Activated CD8-positive, alpha-beta T cell treated with anti-CD3 and anti-CD28 coated beads for 36 hours (primary cell): ENCODE measurements at regions not wholly inside any gene's neighbourhood (a gene's known extent, or its start where the extent isn't known, plus 50 kb on each side); places are given as distances from the start of the nearest gene placed in this dataset.
A peak's percentile ranks its signal among the peaks of the same experiment; 100 is the strongest.

Experiments
- ATAC-seq: fragments of 200-7000 bp; cut with Tn5 transposase; one replicate; pipeline ENCODE4 v1.10.0; 2021; ENCODE audit warnings: mild to moderate bottlenecking, moderate library complexity
- CTCF ChIA-PET: fragments of 350-600 bp; sonication (Branson Sonifier 250); formaldehyde crosslinking; loops from one replicate; lab custom pipeline; 2021; ENCODE audit warnings: antibody characterized with exemption; lab: Charles Lee
- POLR2A ChIA-PET: fragments of 350-600 bp; sonication (Branson Sonifier 250); formaldehyde crosslinking; loops from one replicate; lab custom pipeline; 2021; ENCODE audit warnings: antibody characterized with exemption; lab: Charles Lee
- DNase-seq: peaks from one replicate; pipeline ENCODE4 v3.0.0-alpha.2; 2020
- H3K27ac Mint-ChIP-seq: one replicate; pipeline ENCODE4 v1.8.0; 2021; ENCODE audit warnings: mild to moderate bottlenecking, mixed read lengths
- H3K27me3 Mint-ChIP-seq: one replicate; pipeline ENCODE4 v1.8.0; 2021; ENCODE audit warnings: mixed read lengths
- H3K36me3 Mint-ChIP-seq: one replicate; pipeline ENCODE4 v1.8.0; 2021; ENCODE audit warnings: low read depth, mixed read lengths
- H3K4me1 Mint-ChIP-seq: one replicate; pipeline ENCODE4 v1.8.0; 2021; ENCODE audit warnings: low read depth, mixed read lengths
- H3K4me3 Mint-ChIP-seq: one replicate; pipeline ENCODE4 v1.8.0; 2021; ENCODE audit warnings: mild to moderate bottlenecking, moderate library complexity, mixed read lengths
- H3K9me3 Mint-ChIP-seq: one replicate; pipeline ENCODE4 v1.8.0; 2021; ENCODE audit warnings: mixed read lengths
- intact Hi-C: fragments of 100-400 bp; cut with micrococcal nuclease; formaldehyde crosslinking; loops from one replicate; pipeline ENCODE4 v1.10.0; 2022
- TF ChIP-seq, protein P1 (sequence below): fragments of 200-600 bp; IDR thresholded peaks from one replicate; pipeline ENCODE4 v1.8.0; 2022; ENCODE audit warnings: antibody characterized with exemption, mild to moderate bottlenecking

DNA sequence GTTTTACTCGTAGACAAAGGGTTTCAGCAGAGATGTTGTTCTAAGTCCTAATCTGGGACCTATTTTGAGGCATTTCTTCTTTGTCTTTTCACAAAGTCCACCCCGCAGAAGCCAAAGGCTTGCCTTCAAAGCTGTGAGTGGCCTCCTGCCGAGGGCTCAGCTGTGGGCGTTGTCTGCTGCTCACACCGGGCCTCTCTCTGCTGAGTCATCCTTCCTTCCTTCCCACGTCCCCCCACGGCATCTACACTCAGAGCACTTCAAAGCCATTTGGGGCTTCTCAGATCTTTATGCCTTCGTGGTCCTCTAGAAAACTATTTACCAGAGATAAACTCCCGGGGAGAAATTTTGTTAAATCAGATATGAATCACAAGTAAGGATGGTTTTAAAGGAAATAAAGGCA, 115.9 kb upstream of the TMPO start:
- DNase-seq (peak; percentile 87), ATAC-seq (peak; percentile 87)
- TF ChIP-seq, protein P1, sequence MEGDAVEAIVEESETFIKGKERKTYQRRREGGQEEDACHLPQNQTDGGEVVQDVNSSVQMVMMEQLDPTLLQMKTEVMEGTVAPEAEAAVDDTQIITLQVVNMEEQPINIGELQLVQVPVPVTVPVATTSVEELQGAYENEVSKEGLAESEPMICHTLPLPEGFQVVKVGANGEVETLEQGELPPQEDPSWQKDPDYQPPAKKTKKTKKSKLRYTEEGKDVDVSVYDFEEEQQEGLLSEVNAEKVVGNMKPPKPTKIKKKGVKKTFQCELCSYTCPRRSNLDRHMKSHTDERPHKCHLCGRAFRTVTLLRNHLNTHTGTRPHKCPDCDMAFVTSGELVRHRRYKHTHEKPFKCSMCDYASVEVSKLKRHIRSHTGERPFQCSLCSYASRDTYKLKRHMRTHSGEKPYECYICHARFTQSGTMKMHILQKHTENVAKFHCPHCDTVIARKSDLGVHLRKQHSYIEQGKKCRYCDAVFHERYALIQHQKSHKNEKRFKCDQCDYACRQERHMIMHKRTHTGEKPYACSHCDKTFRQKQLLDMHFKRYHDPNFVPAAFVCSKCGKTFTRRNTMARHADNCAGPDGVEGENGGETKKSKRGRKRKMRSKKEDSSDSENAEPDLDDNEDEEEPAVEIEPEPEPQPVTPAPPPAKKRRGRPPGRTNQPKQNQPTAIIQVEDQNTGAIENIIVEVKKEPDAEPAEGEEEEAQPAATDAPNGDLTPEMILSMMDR = no peak
- Mint-ChIP-seq H3K27me3 (no peaks in the 10 kb centered on the region), H3K27ac (peak overlapping the region; percentile 3), H3K4me1 (peaks cover 39% of the 10 kb centered on the region), H3K4me3 (peak overlapping the region; percentile 23), H3K36me3 (no peaks in the 10 kb centered on the region), H3K9me3 (no peaks in the 10 kb centered on the region)
- CTCF ChIA-PET = interaction anchor here (0.9 to 2.1 kb wide), 6 partner anchors 25 to 1822 kb away, joined by 3 to 5 read pairs (median 4); no protein-coding TSS in a partner anchor
- POLR2A ChIA-PET = interaction anchor here (0.6 to 1.1 kb wide), 2 partner anchors 117 to 767 kb away, joined by 3 read pairs; no protein-coding TSS in a partner anchor
- intact Hi-C loops = no loop called here

DNA sequence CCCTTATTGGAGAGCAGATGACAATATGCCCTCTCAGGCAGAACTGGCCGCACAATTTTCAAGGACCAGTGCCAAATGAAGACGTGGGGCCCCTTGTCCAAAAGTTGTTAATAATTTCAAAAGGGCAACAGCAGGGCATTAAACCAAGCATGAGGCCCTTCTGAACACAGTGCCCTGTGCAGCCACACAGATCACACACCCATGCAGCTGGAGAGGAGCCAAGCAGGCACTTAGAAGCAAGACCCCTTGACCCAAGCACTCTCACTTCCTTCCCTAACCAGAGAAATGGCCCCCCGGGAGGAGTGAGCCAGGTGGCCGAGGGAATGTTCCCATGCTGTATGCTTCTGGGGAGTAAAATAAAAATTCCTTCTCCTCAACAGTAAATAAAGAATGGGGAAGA, 114.0 kb upstream of the TMPO start:
- ChIA-PET POLR2A (interaction anchor here (0.9 kb wide), 1 partner anchor 10 kb away, joined by 5 read pairs; no protein-coding TSS in a partner anchor), CTCF (no interaction called here)
- DNase-seq (no peak), ATAC-seq (no peak)
- intact Hi-C loops = no loop called here
- no peak overlapping the region for H3K4me3 Mint-ChIP-seq
- TF ChIP-seq, protein P1 = no peak
- H3K4me1 Mint-ChIP-seq = peaks cover 39% of the 10 kb centered on the region
- no peaks in the 10 kb centered on the region for H3K9me3 Mint-ChIP-seq
- H3K27ac Mint-ChIP-seq = no peak overlapping the region
- H3K27me3 Mint-ChIP-seq = no peaks in the 10 kb centered on the region
- H3K36me3 Mint-ChIP-seq = no peaks in the 10 kb centered on the region

DNA sequence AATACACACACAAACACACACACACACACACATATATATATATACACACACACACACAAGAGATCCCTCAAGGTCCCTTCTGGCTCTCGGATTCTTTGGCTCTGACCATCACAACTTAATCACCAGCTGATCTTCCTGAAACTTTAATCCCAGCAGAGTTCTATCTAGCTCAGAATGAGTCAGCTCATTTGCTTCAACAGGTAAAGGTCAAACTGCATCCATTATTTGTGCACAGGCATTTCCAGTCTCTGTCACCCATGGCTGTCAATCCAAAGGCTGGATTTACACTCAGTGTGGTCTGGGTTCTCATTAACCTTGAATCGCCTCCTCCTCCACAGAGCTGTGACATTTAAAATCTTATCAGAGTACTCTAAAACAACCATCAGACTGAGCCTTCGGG, 113.3 kb upstream of the TMPO start:
- H3K36me3 Mint-ChIP-seq = no peaks in the 10 kb centered on the region
- no peak overlapping the region for H3K4me3 Mint-ChIP-seq
- no peak for DNase-seq
- ChIA-PET CTCF (no interaction called here), POLR2A (no interaction called here)
- peaks cover 35% of the 10 kb centered on the region for H3K4me1 Mint-ChIP-seq
- no peak for ATAC-seq
- TF ChIP-seq, protein P1 = no peak
- H3K9me3 Mint-ChIP-seq = no peaks in the 10 kb centered on the region
- intact Hi-C loops = no loop called here
- no peak overlapping the region for H3K27ac Mint-ChIP-seq
- H3K27me3 Mint-ChIP-seq = no peaks in the 10 kb centered on the region

DNA sequence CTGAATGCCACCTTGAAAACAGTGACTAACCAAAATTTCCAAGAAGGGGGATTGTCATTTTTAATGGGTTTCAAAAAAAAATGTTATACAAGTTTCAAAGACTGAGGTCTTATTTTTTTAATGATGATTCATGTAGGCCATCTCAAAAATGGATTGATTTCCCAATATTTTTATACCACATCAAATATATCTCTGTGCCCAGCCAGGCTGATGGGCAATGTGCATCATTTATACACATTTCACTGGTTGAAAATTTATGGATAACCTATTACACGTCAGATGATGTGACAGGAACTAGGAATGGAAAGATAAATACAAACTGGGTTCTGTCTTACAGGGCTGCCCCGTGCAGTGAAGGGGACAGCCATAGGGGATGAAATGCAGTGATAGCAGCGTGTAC, 112.7 kb upstream of the TMPO start:
- Mint-ChIP-seq H3K27ac (no peak overlapping the region), H3K4me1 (peaks cover 30% of the 10 kb centered on the region), H3K9me3 (no peaks in the 10 kb centered on the region), H3K36me3 (no peaks in the 10 kb centered on the region), H3K4me3 (no peak overlapping the region), H3K27me3 (no peaks in the 10 kb centered on the region)
- TF ChIP-seq, protein P1 = no peak
- DNase-seq (no peak), ATAC-seq (no peak)
- ChIA-PET POLR2A (no interaction called here), CTCF (no interaction called here)
- intact Hi-C loops = no loop called here

DNA sequence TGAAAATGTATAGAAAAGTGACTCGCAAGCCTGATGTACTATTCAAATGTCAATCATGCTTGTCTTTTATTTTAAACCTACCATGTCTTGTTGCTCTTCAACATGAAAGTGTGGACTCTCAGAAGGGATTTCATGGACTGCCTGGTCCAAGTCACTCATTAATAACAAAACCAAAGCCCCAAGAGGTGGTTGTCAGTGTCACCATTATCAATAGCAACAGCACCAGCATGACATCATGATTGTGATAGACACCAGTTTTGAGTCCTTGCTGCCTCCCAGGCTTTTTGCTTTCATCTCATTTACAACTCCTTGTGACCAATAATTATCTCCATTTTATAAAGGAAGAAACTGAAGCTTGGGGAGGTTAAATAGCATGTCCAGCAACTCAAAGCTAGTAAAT, 112.0 kb upstream of the TMPO start:
- TF ChIP-seq, protein P1 = no peak
- H3K27ac Mint-ChIP-seq = no peak overlapping the region
- DNase-seq = no peak
- peaks cover 29% of the 10 kb centered on the region for H3K4me1 Mint-ChIP-seq
- ATAC-seq = no peak
- H3K4me3 Mint-ChIP-seq = no peak overlapping the region
- CTCF ChIA-PET = no interaction called here
- H3K9me3 Mint-ChIP-seq = no peaks in the 10 kb centered on the region
- POLR2A ChIA-PET = no interaction called here
- H3K36me3 Mint-ChIP-seq = no peaks in the 10 kb centered on the region
- H3K27me3 Mint-ChIP-seq = no peaks in the 10 kb centered on the region
- intact Hi-C loops = no loop called here
